Ovary (tissue), 7 donors: ENCODE measurements at regions not wholly inside any gene's neighbourhood (a gene's known extent, or its start where the extent isn't known, plus 50 kb on each side); places are given as distances from the start of the nearest gene placed in this dataset.

Source experiments
- DNase-seq, 5 donors: peaks; one replicate each; pipeline ENCODE4 v3.0.0-alpha.2; 2019 to 2020
- H3K27ac ChIP-seq, 2 donors: fragments of 200-600 bp; one replicate each; pipeline versions ENCODE4 v1.5.1 to v1.8.0; 2019 to 2022
- H3K27me3 ChIP-seq: fragments of 200-600 bp; one replicate; pipeline ENCODE4 v1.8.0; 2022
- H3K36me3 ChIP-seq: fragments of 200-600 bp; sonication (generic); one replicate; pipeline ENCODE4 v1.5.1; 2019
- H3K4me1 ChIP-seq: one replicate; pipeline ENCODE4 v1.8.1; 2013; ENCODE audit warnings: mild to moderate bottlenecking, moderate library complexity; ENCODE audit not compliant: insufficient read depth
- H3K4me3 ChIP-seq: fragments of 200-600 bp; sonication (generic); one replicate; pipeline ENCODE4 v1.5.1; 2017
- H3K9me3 ChIP-seq, 2 donors: fragments of 200-600 bp in 1 of 2; sonication (generic) in 1 of 2; one replicate each; pipeline versions ENCODE4 v1.5.1 to v1.8.1; 2013 to 2019; ENCODE audit warnings: mild to moderate bottlenecking in 1 of 2, moderate library complexity in 1 of 2
- EP300 ChIP-seq: sonication (generic); formaldehyde crosslinking; IDR thresholded peaks from one replicate; pipeline ENCODE4 v1.6.1; 2017; ENCODE audit warnings: antibody characterized with exemption
- POLR2A ChIP-seq: fragments of 450-650 bp; IDR thresholded peaks from one replicate; pipeline ENCODE4 v1.6.1; 2017; ENCODE audit warnings: antibody characterized with exemption, mild to moderate bottlenecking, moderate library complexity
- WGBS, 3 donors: extraction: QIAGEN DNeasy Blood & Tissue Kit in 1 of 3; methylation state at CpG; one replicate each; pipeline versions ENCODE4 v1.1.5 to v1.1.7; 2013 to 2017; 5-methylcytosine and 5-hydroxymethylcytosine counted together
- intact Hi-C, 4 donors: fragments of 100-400 bp; cut with DNase I; formaldehyde crosslinking; loops; one replicate each; pipeline versions ENCODE4 v1.11.0 to v1.15.1; 2022 to 2023
- TF ChIP-seq, protein P1 (sequence below), 3 donors: fragments of 450-650 bp in 2 of 3; fragments of 200-600 bp in 1 of 3; IDR thresholded peaks; one replicate each; pipeline versions ENCODE4 v1.5.1 to v1.8.0; 2016 to 2022; ENCODE audit warnings: antibody characterized with exemption in 3 of 3, mild to moderate bottlenecking in 1 of 3
- donor health status: DM: no; HTN: no; CAD: no; lungs with moderate emphysema.
- donor health status: DM: no; HTN: no; CAD: no.
- donor health status: Bipolar disorder and iron deficiency.
- donor health status: DM: no; HTN: no; CAD: no.
- donor health status: DM: yes; HTN: yes; CAD: no.

DNA sequence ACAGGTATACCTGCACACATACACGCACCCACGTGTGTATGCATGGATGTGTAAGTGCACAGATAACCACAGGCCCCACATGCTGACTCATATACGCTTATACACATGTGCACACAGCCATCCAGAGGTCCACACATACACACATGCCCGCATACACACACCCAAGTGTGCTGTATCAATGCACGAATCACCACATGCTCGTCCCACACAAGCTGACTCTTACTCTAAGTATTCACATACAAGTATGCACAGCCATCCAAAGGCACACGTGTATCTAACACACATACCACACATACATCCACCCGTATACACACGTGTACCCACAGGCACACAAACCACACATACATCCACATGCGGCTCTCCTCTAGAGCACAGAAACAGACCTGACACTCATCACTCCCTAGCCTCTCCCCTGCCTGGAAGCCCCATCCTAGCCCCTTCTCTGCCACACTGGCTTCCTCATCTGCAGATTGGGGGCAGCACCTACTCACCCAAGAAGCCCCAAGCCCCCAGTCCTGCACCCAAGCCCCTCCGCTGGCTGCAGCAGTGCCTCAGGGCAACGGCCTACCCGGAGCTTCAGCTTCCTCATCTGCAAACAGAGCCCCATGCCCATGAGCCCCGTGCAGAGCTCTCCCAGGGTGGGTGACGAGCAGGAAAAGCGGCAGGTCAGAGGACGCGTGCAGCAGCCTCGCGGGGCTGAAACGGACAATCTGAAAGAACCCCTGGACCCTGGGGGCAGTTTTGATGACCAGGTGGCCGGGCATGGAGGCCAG is 105.4 kb downstream of the NCOR2 start:
- intact Hi-C loops: no loop called here
- Histone ChIP-seq H3K4me3 (no peak overlapping the region), H3K36me3 (no peaks in the 10 kb centered on the region), H3K27me3 (no peaks in the 10 kb centered on the region), H3K4me1 (peaks cover 12% of the 10 kb centered on the region), H3K27ac (no peak overlapping the region), H3K9me3 (no peaks in the 10 kb centered on the region)
- WGBS, 3 donors: 80 to 81% (median 81%) methylated on average over 22 of the region's 22 CpGs
- TF ChIP-seq, protein P1, sequence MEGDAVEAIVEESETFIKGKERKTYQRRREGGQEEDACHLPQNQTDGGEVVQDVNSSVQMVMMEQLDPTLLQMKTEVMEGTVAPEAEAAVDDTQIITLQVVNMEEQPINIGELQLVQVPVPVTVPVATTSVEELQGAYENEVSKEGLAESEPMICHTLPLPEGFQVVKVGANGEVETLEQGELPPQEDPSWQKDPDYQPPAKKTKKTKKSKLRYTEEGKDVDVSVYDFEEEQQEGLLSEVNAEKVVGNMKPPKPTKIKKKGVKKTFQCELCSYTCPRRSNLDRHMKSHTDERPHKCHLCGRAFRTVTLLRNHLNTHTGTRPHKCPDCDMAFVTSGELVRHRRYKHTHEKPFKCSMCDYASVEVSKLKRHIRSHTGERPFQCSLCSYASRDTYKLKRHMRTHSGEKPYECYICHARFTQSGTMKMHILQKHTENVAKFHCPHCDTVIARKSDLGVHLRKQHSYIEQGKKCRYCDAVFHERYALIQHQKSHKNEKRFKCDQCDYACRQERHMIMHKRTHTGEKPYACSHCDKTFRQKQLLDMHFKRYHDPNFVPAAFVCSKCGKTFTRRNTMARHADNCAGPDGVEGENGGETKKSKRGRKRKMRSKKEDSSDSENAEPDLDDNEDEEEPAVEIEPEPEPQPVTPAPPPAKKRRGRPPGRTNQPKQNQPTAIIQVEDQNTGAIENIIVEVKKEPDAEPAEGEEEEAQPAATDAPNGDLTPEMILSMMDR (IDR thresholded peaks at IDR 0.05): no peak
- TF ChIP-seq EP300 (no peak), POLR2A (no peak)
- no peak for DNase-seq

DNA sequence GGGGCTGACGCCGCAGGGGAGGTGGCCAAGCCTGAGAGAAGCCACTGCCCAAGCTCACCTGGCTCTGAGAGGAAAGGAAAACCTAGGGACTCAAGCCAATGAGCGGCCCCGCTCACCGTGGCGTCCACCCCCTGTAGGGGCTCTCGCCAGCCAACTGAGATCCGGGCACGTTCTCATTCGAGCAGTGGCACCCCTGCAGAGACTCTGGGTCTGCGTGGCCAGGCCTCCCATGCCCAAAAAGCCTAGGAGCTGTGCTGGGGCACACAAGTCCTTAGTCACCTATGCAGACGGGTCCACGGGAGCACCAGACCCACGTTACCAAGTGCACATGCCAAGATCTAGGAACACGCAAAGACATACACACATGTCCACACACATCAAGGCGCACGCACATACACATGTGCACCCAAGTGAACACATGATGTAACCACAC is 106.2 kb downstream of the NCOR2 start:
- Histone ChIP-seq H3K27ac (no peak overlapping the region), H3K4me3 (no peak overlapping the region), H3K9me3 (no peaks in the 10 kb centered on the region), H3K27me3 (no peaks in the 10 kb centered on the region), H3K36me3 (no peaks in the 10 kb centered on the region), H3K4me1 (peaks cover 15% of the 10 kb centered on the region)
- TF ChIP-seq, protein P1 (IDR thresholded peaks at IDR 0.05): no peak
- no peak for TF ChIP-seq EP300
- no peak for TF ChIP-seq POLR2A
- 86 to 92% (median 90%) methylated on average over 15 to 17 of the region's 17 CpGs for WGBS, 3 donors
- intact Hi-C loops: no loop called here
- peak in 1 of 5 donors; percentile 26 for DNase-seq

DNA sequence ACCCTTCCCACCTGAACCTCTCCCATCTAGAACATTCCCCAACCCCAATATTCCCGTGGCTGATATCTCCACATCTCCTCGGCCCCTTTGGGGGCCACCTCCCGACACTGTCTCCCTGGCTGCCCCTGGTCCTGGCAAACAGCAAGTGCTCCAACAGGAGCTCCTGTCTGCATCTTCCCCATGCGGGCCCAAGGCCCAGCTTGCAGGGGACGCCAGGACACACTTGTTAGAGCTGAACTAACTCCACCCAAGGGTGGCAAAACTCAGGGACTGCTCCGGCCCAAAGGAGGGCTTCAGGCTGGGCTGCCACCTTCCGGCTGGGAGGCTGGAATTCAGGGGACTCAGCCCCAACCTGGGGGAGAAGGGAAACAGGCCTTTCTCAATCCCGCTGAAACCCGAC is 106.6 kb downstream of the NCOR2 start:
- intact Hi-C loops: no loop called here
- H3K9me3 ChIP-seq: no peaks in the 10 kb centered on the region
- no peak overlapping the region for H3K27ac ChIP-seq
- 69 to 78% (median 76%) methylated on average over 9 of the region's 9 CpGs for WGBS, 3 donors
- H3K4me3 ChIP-seq: no peak overlapping the region
- no peaks in the 10 kb centered on the region for H3K36me3 ChIP-seq
- TF ChIP-seq, protein P1 (IDR thresholded peaks at IDR 0.05): no peak
- TF ChIP-seq EP300: no peak
- H3K4me1 ChIP-seq: peaks cover 15% of the 10 kb centered on the region
- DNase-seq: peak in 1 of 5 donors; percentile 28
- H3K27me3 ChIP-seq: no peaks in the 10 kb centered on the region

GRCh38 chr12:124459852-124460645 is 107.4 kb downstream of the NCOR2 start:
- TF ChIP-seq POLR2A (no peak), EP300 (no peak)
- TF ChIP-seq, protein P1 (IDR thresholded peaks at IDR 0.05): no peak
- Histone ChIP-seq H3K9me3 (no peaks in the 10 kb centered on the region), H3K36me3 (no peaks in the 10 kb centered on the region), H3K27me3 (no peaks in the 10 kb centered on the region), H3K27ac (no peak overlapping the region), H3K4me3 (no peak overlapping the region), H3K4me1 (peaks cover 20% of the 10 kb centered on the region)
- DNase-seq: peak in 2 of 5 donors; percentile 28 to 31
- 90 to 92% (median 91%) methylated on average over 18 of the region's 18 CpGs for WGBS, 3 donors
- intact Hi-C loops: no loop called here
